DND-41 (cell line): ENCODE measurements at regions not wholly inside any gene's neighbourhood (a gene's known extent, or its start where the extent isn't known, plus 50 kb on each side); places are given as distances from the start of the nearest gene placed in this dataset.

Source experiments
- EZH2 ChIP-seq: IDR thresholded peaks from 3 replicates; pipeline ENCODE4 v1.6.1; 2012; ENCODE audit warnings: borderline replicate concordance, low read depth, mild to moderate bottlenecking, moderate library complexity, low read length, inconsistent platforms; ENCODE audit not compliant: severe bottlenecking
- TF ChIP-seq, protein P1 (sequence below): IDR thresholded peaks from 2 replicates; pipeline ENCODE4 v1.5.1; 2012; ENCODE audit warnings: borderline replicate concordance, low read length, moderate library complexity, mild to moderate bottlenecking; ENCODE audit not compliant: poor library complexity, severe bottlenecking; ENCODE audit errors: extremely low read depth

DNA sequence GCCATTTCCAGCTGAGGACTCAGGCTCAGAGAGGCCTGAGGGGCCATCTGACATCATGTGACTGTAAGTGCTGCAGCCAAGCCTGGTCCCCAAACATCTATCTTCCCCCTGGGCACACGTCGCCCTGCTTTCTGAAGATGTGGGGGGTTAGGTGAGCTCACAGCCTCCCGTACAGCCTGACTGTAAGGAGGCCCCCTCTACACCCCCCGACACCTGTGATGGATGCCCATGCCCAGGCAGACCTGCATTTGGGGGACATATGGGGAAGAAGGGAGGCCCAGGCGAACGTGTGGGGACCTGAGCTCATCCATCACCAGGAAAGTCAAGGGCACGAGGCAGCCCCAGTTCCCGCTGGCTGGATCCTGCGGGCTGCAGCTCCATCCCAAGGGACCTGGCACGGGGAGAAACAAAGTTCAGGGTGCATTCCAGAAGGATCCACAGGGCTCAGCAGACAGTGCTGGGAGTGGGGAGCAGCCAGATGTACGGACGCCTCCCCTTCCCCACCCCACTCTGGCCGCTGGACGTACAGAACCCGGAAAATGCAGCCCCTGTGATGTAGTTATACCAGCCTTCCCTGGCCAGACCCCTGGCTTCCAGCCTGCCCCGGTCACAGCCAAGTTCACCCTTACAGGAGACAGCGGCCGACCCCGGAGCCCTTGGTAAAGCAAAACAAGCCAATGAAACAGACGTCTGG, 1431.4 kb downstream of the BRD1 start:
- TF ChIP-seq, protein P1, sequence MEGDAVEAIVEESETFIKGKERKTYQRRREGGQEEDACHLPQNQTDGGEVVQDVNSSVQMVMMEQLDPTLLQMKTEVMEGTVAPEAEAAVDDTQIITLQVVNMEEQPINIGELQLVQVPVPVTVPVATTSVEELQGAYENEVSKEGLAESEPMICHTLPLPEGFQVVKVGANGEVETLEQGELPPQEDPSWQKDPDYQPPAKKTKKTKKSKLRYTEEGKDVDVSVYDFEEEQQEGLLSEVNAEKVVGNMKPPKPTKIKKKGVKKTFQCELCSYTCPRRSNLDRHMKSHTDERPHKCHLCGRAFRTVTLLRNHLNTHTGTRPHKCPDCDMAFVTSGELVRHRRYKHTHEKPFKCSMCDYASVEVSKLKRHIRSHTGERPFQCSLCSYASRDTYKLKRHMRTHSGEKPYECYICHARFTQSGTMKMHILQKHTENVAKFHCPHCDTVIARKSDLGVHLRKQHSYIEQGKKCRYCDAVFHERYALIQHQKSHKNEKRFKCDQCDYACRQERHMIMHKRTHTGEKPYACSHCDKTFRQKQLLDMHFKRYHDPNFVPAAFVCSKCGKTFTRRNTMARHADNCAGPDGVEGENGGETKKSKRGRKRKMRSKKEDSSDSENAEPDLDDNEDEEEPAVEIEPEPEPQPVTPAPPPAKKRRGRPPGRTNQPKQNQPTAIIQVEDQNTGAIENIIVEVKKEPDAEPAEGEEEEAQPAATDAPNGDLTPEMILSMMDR = no peak
- no peak for TF ChIP-seq EZH2
